MCF 10A (cell line): ENCODE measurements at regions not wholly inside any gene's neighbourhood (a gene's known extent, or its start where the extent isn't known, plus 50 kb on each side); places are given as distances from the start of the nearest gene placed in this dataset. TPM values are rescaled to one million over a fixed set of nuclear protein-coding genes. Genes with fewer than 3 reads are reported as not detected.
A peak's percentile ranks its signal among the peaks of the same experiment; 100 is the strongest.
"Not testable (repeated sequence)": the region's sequence is repeated elsewhere in the genome, so short reads cannot be mapped to it uniquely, and the experiment has no call there.

ENCODE experiments used
- BruUV-seq: library from RNA; stranded (reverse); fragments of 400-500 nt; replicated peaks from 2 replicates; lab custom pipeline; 2021; lab: Mats Ljungman, UMichigan
- CTCF ChIA-PET: fragments of 300-600 bp; sonication (Branson Sonifier 250); formaldehyde crosslinking; extraction: SDS; loops from one replicate; lab custom pipeline; 2021; ENCODE audit warnings: antibody characterized with exemption, inconsistent platforms; lab: Yijun Ruan, JAX
- POLR2A ChIA-PET: fragments of 300-600, 350-650 bp; sonication (Branson Sonifier 250); formaldehyde crosslinking; extraction: SDS; loops from one replicate; lab custom pipeline; 2020; ENCODE audit warnings: antibody characterized with exemption, inconsistent platforms; lab: Yijun Ruan, JAX
- DNase-seq: peaks from one replicate; pipeline ENCODE4 v3.0.0-alpha.2; 2018; ENCODE audit not compliant: unreplicated experiment
- H3K27ac Mint-ChIP-seq: one replicate; pipeline ENCODE4 v1.8.0; 2022; ENCODE audit warnings: mild to moderate bottlenecking, low read depth, mixed read lengths; ENCODE audit not compliant: unreplicated experiment
- H3K27me3 Mint-ChIP-seq: one replicate; pipeline ENCODE4 v1.8.0; 2022; ENCODE audit warnings: mixed read lengths; ENCODE audit not compliant: insufficient read depth, unreplicated experiment
- H3K36me3 Mint-ChIP-seq: one replicate; pipeline ENCODE4 v1.8.0; 2022; ENCODE audit warnings: mild to moderate bottlenecking, moderate library complexity, mixed read lengths; ENCODE audit not compliant: insufficient read depth, unreplicated experiment
- H3K4me1 Mint-ChIP-seq: one replicate; pipeline ENCODE4 v1.8.0; 2022; ENCODE audit warnings: mixed read lengths; ENCODE audit not compliant: insufficient read depth, unreplicated experiment
- H3K4me3 Mint-ChIP-seq: one replicate; pipeline ENCODE4 v1.8.0; 2022; ENCODE audit warnings: mild to moderate bottlenecking, moderate library complexity, mixed read lengths; ENCODE audit not compliant: unreplicated experiment
- H3K9me3 Mint-ChIP-seq: one replicate; pipeline ENCODE4 v1.8.0; 2022; ENCODE audit warnings: mixed read lengths; ENCODE audit not compliant: unreplicated experiment
- intact Hi-C: fragments of 100-400 bp; cut with micrococcal nuclease; formaldehyde crosslinking; loops from 2 replicates; pipeline ENCODE4 v1.14.1; 2022
- microRNA-seq: library from miRNA; unstranded; fragments of <30 nt; microRNA quantifications from one replicate; pipeline ENCODE4 v1.2.0, GENCODE V29; 2022

- H3K9me3 Mint-ChIP-seq, H3K27me3 Mint-ChIP-seq, BruUV-seq, H3K36me3 Mint-ChIP-seq, DNase-seq, H3K4me3 Mint-ChIP-seq, intact Hi-C loops, H3K27ac Mint-ChIP-seq: not testable (repeated sequence)
- H3K4me1 Mint-ChIP-seq, result peaks cover 13% of the 10 kb centered on the region
- ChIA-PET POLR2A (interaction anchor here (0.6 kb wide), 1 partner anchor 1928 kb away, joined by 4 read pairs; no protein-coding TSS in a partner anchor), CTCF (interaction anchor here (1.1 kb wide), 1 partner anchor 59 kb away, joined by 3 read pairs; no protein-coding TSS in a partner anchor)
These were observed 175.7 kb upstream of the GOLGA6L22 start for GRCh38 chr15:22282794-22283533.

- H3K9me3 Mint-ChIP-seq, intact Hi-C loops, H3K27me3 Mint-ChIP-seq, H3K27ac Mint-ChIP-seq, H3K36me3 Mint-ChIP-seq, BruUV-seq: not testable (repeated sequence)
- POLR2A ChIA-PET, result interaction anchor here (0.7 kb wide), 1 partner anchor 42 kb away, joined by 4 read pairs; no protein-coding TSS in a partner anchor
- Mint-ChIP-seq H3K4me1 (peaks cover 13% of the 10 kb centered on the region), H3K4me3 (peak overlapping the region; percentile 24)
- peak; percentile 30 for DNase-seq
- CTCF ChIA-PET, result interaction anchor here (0.6 to 1.1 kb wide), 3 partner anchors 49 to 1928 kb away, joined by 3 to 6 read pairs (median 3); no protein-coding TSS in a partner anchor
These were observed 173.8 kb upstream of the GOLGA6L22 start for GRCh38 chr15:22284795-22285420.

DNA sequence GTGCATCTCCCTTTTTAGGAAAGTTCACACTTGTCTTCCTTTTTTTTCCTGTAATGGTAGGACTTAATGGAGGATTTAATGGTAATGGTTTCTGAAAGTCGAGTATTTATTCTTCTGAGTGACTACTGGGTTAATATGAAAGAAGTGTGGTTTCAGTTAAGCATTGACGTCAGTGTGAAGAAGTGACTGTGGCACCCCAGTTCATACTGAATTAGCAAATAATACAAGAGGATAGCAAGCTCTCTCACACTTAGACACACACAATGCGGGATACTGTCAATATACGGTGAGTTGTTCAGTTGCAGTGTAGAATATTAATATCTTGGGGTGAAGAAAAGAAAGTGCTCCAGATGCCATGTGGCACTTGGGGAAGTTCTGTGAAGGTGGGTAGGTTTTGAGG lies 167.6 kb upstream of the GOLGA6L22 start:
- H3K27ac Mint-ChIP-seq, DNase-seq, H3K27me3 Mint-ChIP-seq, BruUV-seq, POLR2A ChIA-PET, H3K4me1 Mint-ChIP-seq, CTCF ChIA-PET, intact Hi-C loops, H3K36me3 Mint-ChIP-seq, H3K4me3 Mint-ChIP-seq, H3K9me3 Mint-ChIP-seq: not testable (repeated sequence)

- H3K9me3 Mint-ChIP-seq, POLR2A ChIA-PET, H3K36me3 Mint-ChIP-seq, H3K4me3 Mint-ChIP-seq, BruUV-seq, intact Hi-C loops, H3K27me3 Mint-ChIP-seq, H3K4me1 Mint-ChIP-seq, H3K27ac Mint-ChIP-seq, CTCF ChIA-PET, DNase-seq: not testable (repeated sequence)
These were observed 155.6 kb upstream of the GOLGA6L22 start for GRCh38 chr15:22303112-22303511.

Small RNAs in the stretch of these regions (microRNA-seq; reads per million reads assigned to microRNA genes)
- gene MIR1268A, result not detected
